ENCODE measurements at regions not wholly inside any gene's neighbourhood (a gene's known extent, or its start where the extent isn't known, plus 50 kb on each side); places are given as distances from the start of the nearest gene placed in this dataset.

- no peak for TF ChIP-seq POLR2AphosphoS5 (IDR thresholded peaks at IDR 0.05)
- TF ChIP-seq CTCF (IDR thresholded peaks at IDR 0.05; ENCODE audit: poor library complexity, severe bottlenecking), result no peak
- TF ChIP-seq EP300 (conservative IDR thresholded peaks at IDR 0.05; ENCODE audit: poor library complexity, severe bottlenecking), result no peak
- TF ChIP-seq TAF1 (IDR thresholded peaks at IDR 0.05; ENCODE audit: low read depth), result no peak
- no peak for TF ChIP-seq MXI1 (conservative IDR thresholded peaks at IDR 0.05; ENCODE audit: poor library complexity, severe bottlenecking)
- TF ChIP-seq SMC3 (conservative IDR thresholded peaks at IDR 0.05; ENCODE audit: poor library complexity), result no peak
- no peak for TF ChIP-seq RAD21 (conservative IDR thresholded peaks at IDR 0.05)
- no peak for TF ChIP-seq EZH2 (IDR thresholded peaks at IDR 0.05; ENCODE audit: borderline replicate concordance, insufficient read depth, low read length, poor library complexity, severe bottlenecking)
Measured at GRCh38 chr2:105509269-105510086, 110.6 kb upstream of the FHL2 start.
